ENCODE measurements at regions not wholly inside any gene's neighbourhood (a gene's known extent, or its start where the extent isn't known, plus 50 kb on each side); places are given as distances from the start of the nearest gene placed in this dataset.

DNA sequence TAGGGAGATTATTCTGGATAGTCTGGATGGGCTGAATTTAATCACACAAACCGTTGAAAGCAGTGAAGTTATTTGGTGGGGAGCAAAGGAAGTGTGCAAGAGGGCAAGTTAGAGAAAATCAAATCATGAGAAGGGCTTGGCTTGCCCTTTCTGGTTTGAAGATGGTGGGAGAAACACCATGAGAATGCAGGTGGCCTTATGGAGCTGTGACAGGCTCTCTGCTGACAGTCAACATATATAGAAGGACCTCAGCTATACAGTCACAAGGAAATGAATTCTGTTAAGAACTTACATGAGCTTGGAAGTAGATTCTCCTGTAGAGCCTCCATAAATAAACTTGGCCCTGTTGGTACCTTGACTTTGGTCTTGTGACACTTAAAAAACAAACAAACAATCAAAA is 72.3 kb downstream of the GMNC start:
- no peak for DNase-seq

DNA sequence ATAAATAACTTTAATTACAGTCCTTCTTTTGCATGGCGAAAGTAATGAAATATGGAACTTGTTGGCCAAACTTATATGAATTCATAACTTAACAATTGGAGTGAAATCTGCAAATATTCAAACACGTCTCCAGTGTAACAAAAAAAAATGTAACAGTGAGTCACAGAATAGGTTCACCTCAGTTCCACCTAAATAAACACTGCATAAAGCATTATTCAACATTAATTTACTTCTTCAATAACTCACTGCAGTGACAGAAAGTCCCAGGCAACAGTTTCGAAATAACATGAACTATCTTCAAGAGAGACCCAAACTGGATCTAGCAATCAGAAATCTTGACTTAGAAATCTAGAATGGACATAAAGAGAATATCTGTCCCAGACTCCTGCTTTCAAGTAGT is 75.6 kb downstream of the GMNC start:
- no peak for DNase-seq

DNA sequence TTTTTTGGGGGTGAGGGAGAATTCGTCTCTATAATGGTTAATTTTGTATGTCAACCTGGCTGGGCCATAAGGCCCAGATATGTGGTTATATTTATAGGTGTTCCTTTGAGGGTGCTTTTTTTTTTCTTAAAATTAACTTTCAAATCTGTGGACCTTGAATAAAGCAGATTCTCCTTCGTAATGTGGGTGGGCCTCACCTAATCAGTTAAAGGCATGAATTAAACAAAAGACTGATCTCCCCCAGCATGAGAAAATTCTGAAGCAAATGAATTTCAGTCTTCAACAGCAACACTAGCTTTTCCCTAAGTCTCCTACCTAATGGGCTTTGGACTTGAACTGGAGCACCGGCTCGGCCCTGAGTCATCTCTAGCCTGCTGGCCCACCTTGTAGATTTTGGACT is 77.4 kb downstream of the GMNC start:
- no peak for DNase-seq

DNA sequence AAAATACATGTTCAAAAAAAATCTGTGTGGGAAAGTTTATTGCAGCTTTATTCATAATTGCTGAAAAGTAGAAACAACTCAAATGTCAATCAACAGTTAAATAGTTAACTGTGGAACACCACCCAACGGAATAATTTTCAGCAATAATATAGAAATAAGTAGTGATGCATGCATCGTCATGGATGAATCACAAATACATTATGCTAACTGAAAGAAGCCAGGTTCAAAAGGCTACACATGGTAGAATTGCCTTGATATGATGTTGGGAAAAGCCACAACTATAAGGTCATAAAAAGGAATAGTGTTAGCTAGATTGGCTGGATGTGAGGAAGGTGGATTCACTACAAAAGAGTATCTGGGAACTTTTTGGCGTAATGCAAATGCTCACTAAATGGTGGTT is 82.0 kb downstream of the GMNC start:
- no peak for DNase-seq

DNA sequence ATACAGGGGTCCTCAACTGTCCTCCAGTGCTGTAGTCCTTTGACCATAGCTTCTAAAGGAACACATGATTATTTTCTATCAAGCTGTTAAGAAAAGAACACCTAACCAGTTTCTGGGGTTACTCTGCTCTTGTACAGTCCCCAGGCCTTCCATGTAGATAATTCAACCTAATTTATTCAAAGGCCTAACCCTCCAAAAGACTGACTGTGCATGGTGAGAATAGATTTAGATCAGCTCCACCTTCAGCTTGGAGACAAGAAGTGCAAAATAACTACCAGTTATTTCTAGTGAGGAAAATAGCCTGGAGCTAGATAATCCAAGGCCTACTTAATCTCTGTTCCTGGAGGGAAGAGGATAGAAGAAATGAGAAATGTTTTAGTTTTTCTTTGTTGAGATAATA is 87.9 kb downstream of the GMNC start:
- no peak for DNase-seq

DNA sequence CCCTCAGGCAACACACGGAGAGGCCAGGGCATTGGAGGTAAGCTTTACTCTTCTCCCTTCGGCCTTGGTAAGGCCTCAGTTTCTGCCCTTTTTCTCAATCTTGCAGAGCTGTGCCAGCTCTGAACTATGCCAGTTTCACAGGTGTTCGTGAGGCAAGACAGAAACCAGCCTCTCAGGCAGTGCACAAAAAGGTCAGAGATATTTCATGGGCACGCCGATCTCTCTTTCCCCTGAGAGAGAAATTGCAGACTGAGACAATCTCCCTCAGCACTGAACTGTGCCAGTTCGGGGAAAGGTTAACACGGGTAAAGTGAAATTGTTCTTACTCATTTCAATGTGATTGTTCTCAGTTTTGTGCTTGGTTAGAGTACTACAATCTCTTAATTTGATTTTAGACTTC is 88.5 kb downstream of the GMNC start:
- no peak for DNase-seq

DNA sequence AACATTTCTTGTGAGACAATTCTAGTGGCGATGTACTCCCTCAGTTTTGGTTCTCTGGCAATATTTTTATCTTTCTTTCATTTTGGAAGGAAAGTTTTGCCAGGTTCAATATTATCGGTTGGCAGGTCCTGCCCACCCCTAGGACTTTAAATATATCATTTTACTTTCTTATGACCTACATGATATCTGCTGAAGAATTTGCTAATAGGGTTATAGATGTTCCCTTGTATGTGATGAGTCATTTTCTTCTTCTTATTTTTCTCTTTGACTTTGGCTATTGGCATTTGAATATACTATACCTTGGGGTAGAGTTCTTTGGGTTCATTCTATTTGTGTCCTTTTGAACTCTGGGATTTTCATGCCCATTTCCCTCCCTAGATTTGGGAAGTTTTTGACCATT is 89.7 kb downstream of the GMNC start:
- no peak for DNase-seq

DNA sequence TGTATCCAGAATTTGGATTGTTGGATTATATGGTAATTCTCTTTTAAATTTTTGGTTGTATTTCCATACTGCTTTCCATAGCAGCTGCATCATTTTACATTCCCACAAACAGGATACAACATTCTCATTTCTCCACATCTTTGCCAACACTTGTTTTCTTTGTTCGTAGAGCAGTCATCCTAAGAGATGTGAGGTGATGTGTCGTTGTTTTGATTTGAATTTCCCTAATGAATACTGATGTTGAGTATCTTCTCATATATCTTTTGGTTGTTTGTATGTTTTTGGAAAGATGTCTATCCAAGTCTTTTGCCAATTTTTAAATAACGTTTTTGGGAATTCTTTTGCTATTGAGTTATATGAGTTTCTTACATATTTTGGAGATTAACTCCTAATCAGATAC is 93.6 kb downstream of the GMNC start:
- DNase-seq: peak; percentile 6

DNA sequence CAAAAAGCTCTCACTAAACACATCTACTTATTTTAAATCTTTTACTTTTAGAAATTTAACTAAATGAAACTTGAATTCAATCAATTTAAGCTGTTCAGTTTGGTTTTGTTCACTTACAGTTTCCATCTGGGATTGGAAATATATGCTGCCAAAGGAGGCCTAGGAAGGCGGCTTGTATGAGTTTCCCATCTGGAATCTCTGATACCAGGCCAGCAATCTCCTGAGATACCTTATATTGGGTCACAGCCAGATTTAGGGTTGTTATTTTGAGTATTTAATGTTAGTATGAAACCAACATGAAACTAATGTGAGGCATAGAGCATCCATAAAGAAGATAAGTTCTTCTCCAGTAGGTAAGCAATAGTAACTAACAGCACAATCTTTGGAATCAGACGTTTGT is 94.6 kb downstream of the GMNC start:
- DNase-seq: no peak

DNA sequence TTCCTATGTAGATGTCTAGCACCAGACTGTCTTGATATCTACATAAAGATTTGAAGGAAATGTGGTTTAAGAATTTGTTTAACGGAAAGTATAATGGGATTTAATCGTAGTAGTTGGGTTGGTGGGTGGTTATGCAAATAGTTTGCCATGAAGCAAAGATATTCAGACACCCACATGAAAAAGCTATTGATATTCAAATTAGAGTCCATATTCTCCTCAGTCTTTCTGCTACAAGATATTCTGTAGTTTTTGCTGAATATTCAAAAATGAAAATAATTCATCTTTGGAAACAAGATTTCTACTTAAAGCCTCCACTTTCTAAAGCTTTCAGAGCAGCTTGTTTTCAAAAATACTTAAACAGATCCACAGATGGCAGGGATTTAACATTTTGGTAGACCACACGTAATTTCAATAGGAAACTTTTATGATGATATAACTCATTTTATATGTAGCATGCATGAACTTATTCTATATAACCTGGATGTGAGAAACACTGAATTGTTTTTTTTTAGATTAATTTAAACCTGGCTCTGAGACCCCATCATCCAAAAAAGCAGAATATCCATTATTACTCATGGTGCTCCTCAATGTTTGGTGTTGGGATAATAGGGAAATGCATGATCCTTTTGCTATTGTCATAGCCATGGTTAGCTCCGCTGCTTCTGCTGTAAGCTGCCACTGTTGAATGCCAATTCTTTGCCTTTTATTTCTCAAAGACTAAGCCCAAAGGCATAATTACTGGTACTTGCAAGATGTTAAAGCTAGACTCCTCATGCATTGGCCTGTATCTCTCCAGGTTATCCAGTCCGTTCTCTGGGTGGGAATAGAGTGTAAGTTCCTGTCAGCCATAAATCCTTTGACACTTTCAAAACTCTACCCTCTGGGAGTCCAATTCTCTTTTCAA is 98.0 kb downstream of the GMNC start:
- peak; percentile 43 for DNase-seq

DNA sequence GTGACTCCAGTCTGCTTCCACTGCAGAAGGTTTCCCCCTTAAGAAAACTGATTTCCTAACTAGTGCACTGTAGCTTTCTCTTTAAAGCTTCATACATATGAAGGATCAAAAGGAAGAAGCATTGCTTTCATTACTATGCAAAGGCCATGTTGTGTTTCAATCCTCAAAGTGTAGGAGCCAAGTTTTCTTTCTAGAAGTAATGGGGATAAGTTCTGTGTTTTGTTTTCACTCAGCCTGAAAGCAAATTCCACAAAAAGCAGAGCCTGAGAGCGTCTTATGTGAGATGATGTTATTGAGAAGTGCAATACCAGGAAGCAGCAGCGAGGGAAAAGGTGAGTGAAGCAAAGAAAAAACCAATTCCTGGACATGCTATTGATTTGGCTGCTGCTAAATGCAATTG is 99.7 kb downstream of the GMNC start:
- no peak for DNase-seq

DNA sequence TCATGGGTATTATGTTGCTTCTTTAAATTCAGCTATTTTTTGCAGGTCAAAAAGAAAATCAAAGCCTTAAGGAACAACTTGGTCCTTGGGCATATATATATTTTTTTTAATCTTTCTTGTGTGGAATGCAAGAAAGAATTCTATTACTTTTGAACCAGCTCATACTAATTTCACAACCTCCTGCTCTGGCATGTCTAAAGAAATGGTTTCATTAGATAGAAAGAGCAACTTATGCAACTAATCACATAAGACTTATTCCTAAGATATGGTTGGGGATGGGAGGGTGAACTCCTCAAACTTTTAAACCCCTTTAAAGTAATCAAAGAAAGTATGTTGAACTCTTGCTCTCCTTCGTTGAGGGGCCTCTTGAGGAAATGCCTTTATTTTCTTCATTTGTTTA is 114.9 kb downstream of the GMNC start:
- no peak for DNase-seq

DNA sequence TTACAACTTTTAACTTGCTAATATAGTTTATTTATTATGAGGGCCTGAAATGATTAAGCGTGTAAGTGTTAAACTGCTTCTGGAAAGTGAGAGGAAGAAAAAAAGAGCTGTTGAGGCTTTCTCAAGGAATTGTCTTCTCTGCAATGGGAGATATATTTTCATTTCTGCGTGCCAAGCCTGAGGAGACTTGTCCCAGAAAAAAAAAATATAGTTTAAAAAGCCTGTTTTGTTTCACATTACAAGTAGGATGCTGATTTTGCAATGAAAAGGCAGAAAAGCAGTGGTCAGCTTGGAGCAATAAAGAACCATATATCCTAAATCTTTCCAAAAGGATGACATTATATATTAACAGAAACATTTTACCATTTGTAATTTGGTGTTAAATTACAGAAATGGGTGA is 115.5 kb downstream of the GMNC start:
- no peak for DNase-seq

DNA sequence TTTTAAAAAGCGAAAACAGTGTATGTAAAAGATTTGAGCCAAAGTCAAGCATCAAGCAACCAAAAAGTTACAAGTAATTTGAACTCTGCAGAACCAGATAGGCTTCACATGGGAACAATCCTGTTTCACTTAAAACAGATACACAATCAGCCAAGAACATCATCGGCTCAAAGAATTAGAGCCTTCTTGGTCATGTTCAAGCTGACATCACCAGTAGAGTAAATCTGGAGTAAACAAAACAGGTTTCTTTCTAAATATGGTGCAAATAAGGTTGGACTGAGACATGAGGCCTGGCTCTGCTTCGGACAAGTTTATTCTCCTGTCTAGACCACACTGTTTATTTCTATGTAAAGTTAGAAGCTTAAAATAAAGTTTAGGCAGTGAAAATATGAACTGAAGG is 116.0 kb downstream of the GMNC start:
- no peak for DNase-seq

DNA sequence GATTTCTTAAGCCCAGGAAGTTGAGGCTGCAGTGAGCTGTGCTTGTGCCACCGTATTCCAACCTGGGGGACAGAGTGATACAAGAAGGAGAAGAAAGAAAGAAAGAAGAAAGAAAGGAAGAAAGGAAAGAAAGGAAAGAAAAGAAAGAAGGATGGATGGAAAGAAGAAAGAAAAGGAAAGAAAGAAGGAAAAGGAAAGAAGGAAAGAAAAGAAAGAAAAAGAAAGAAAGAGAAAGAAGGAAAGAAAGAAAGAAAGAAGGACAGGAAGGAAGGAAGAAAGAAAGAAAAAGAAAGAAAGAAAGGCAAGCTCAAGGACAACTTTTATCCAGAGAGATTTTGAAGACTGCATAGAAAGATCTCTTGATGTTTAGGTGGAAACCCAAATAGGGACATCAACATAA is 120.7 kb downstream of the GMNC start:
- DNase-seq: no peak

DNA sequence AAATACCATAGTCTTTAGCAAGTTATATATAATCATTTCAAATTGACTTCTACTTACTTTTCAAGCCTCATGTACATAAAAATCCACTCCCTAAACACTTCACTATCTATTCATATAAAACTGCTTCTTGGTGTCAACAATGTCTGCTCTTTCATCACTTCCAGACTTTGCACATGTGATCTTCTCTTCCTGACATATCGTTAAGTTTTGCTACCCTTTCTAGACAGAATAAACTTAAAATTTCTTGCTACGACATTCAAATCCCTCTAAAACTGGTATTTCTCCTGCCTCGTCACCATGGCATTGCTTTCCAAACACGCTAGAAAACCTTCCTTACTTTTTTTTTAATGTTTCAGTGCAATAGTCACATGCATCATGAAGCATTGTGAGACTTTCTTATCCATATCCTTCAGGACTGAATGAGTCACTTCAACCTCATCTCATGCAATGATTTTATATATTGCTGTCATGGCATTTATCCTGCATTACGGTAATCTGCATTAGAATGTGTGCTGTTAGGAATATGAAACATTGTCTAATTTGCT is 122.8 kb downstream of the GMNC start:
- no peak for DNase-seq

DNA sequence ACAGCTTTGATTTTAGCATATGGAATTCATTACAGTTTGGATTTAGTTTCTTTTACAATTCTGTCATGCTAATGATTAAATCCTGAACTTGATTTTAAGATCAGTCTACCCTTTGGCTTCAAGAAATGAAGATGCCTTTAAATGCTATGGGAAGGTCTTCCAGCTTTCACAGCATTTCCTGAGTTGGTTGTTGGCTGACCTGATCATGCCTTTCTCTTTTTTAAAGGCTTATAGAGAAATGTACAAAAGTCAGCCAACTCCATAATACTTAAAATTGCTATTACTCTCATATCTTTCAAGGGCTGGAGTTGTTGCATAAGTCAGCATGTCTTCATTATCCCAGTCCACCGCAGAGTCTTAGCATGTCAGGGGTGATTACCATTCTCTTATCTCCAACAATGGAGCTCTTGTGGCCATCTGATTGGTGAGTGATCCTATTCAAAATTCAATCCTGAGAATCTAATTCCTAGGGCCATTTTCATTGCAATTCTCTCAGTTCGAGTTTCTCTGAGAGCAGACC is 123.8 kb downstream of the GMNC start:
- DNase-seq: no peak

DNA sequence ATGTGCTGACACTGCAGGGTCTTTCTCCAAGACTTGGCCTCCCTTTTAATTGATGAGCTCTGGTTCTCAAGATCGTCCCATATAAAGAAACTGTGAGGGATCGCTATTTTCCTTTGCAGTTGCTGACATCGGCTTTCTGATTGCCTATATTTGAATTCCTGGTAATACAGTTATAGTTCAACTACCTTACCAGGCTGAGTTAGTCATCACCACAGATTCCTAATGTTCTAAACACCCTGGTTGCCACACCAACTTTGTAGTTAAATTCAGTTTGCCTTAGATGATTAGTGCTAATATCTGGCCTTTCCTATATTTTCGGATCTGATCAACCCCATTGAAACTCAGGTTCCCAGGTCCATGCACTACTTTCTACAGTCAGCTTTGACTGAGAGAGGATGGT is 125.0 kb downstream of the GMNC start:
- no peak for DNase-seq

DNA sequence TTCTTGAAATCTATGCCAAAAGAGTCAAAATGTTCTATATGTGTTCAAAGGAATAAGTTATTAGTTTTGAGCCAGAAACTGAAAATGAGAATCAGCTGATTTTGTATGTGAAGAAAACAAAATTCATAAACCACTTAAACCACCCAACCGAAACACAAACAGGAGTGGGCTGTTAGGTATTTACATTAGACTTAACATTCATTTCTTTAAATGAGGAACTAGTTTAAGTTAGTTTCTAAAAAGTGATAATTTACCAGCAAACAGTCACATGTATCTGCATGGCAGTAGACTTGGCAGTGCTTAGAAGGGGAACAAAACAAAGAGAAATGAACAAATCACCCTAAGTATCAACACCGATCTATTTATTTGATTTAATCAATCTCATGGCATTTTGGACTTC is 128.0 kb downstream of the GMNC start:
- DNase-seq: no peak

DNA sequence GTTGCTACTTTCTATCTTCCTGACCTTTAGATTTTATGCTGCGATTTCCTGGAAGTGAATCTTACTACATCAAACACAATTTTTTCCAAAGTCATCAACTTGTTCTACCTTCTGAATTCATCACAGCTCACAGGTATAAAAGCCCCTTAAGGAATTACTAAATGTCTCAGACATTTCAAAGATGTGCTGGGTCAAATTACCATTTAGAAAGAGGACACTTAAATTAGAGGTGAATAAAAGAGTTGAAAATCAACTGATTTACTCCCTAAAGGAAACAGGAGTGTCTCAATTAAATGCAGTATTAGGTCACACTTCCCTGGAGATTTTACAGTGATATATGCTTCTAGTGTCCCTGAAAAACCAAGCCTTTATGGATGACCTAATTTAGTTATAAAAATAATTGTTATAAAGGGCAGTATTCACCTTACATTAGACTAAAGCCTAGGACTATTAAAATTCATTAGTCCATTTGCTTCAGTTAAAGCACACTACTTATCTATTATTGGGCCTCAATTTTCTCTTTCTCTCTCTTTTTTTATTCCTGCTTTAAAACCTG is 128.8 kb downstream of the GMNC start:
- no peak for DNase-seq

DNA sequence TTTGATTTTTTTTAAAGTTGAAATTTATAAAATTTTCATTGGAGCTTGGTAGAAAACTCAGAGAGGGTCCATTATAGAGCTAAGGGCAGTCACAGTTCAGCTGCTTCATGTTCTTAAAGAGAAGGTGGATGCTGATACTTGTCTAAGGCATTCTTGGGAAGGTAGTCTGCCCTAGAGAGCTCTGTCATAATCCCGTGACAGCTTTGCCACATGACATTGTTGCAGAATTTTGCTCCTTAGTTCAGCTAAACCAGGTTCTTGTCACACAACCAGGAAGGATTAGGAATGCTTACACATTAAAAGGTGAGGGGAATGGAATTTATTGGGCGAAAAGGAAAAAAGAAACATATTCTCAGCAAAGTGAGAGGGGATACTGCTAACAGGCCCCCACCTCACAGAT is 130.9 kb downstream of the GMNC start:
- DNase-seq: no peak

DNA sequence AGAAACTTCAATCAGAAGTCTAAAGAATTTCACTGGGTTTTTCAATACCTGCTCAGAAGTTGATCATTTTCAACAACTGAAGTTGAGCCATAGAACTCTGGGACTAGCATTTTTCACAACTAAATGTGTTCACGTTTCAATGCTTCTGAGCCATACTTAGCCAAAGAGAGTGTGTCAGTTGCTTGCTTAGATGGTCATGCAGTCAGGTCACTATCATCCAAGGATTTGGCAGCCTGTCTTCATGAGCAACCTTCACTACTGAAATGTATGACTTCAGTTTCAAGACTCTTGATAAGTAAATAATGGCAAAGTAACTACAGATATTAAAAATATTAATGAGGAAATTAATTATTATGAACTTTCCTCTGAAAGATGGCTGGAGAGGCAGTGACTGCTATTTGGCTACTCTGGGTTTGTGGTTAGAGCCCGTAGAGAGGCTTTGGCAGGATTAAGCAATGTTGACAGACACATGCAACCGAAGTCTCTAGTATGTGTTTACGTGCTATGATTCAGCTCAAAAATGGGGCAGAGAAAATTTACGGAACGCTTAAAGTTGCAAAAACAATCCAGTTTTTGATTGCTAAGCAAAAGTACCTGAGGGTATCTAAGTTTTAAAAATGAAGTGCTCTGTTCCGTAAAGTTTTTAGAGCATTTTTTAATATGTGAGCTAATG is 133.8 kb downstream of the GMNC start:
- DNase-seq: no peak

DNA sequence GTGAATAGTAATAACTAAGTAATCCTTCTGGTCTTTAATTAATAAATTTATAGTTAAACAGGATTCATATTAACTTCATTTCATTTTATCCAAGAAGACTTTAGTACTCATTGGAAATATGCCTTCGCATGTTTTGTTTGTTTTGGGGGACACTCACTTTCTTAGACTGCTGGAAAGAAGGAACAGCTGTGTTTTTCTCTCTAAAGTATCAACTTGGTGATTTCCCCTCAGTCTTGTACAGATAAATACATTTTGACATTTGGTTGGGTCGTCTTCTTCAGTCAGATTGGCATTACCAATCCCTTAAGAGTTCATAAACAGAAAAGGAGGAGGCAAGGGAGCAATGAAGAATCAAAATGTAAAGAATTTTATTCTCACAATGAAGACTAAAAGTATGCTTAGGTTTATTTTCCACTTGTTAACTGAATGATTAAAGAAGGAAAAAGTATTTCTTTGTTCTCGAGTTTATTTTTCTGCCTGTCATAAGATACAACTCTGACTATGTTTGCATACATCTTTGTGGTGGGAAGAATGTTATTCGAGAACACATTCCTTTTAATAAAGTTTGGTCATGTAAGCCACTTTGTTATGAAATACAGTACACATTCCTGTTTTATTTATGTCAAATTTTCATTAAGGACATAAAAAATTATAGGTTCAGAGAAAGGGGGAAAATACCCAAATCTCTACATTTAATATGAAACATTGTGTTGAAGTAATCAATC is 140.2 kb downstream of the GMNC start:
- no peak for DNase-seq
